ENCODE measurements at regions not wholly inside any gene's neighbourhood (a gene's known extent, or its start where the extent isn't known, plus 50 kb on each side); places are given as distances from the start of the nearest gene placed in this dataset.

- DNase-seq (ENCODE audit: low spot score): no peak
Measured at GRCh38 chr5:52409835-52410234, 377.9 kb upstream of the ITGA1 start.

GRCh38 chr5:52419357-52419756 lies 368.4 kb upstream of the ITGA1 start:
- DNase-seq (ENCODE audit: low spot score): no peak

DNA sequence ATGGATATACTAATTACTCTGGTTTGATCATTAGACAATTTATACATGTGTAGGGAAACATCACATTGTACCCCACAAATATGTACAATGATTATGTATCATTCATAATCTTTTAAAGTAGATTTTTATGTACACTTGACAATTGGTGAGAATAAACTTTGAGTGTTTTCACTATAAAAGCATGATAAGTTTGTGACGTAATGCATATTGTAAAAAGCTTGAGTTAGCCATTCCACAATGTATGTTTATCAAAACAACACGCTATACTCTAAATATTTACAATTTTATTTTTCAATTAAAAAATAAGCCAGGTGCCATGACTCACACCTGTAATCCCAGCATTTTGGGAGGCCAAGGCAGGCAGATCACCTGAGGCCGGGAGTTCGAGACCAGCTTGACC lies 360.1 kb upstream of the ITGA1 start:
- no peak for DNase-seq (ENCODE audit: low spot score)

- DNase-seq (ENCODE audit: low spot score): no peak
Measured at GRCh38 chr5:52428977-52429489, 358.7 kb upstream of the ITGA1 start.

DNA sequence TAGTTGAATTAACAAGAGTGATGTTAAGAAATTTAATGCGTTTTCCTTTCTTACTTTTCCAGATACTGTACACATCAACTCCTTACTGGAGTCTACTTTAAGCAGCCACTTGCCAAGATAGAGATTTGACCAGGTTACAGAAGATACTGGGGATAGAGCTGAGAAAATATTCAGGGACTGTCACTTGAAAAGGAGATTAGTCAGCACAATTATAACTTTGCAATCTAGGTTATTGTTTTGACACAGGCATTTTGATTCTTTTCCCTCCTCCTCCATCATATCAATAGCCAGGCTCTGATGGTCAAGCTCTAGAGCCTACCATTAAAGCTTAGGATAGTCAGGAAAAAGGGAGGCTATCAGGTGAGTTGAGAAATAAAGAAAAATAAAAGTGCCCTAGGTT lies 345.9 kb upstream of the ITGA1 start:
- DNase-seq (ENCODE audit: low spot score): no peak

- DNase-seq (ENCODE audit: low spot score): no peak
Measured at GRCh38 chr5:52443187-52443586, 344.5 kb upstream of the ITGA1 start.

- DNase-seq (ENCODE audit: low spot score): no peak
Measured at GRCh38 chr5:52448111-52448510, 339.6 kb upstream of the ITGA1 start.

DNA sequence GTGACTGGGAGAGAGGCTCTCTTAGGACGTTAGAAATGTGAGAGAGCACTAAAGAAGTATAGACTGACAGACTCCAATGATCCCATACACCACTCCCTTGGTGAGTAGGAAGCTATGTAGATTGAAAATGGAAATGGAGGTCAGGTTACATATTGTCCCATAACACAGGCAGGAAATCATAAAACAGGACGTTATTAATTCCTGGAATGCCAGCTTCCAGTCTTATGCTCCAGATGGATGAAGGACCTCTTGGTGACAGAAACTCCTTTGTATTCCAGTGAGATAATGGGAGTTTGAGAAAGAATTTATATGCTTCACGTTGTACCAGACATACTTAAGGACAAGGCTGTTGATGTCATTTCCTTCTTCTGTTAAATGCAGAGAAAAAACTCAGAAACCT lies 338.2 kb upstream of the ITGA1 start:
- DNase-seq (ENCODE audit: low spot score): no peak

- no peak for DNase-seq (ENCODE audit: low spot score)
Measured at GRCh38 chr5:52452098-52452497, 335.6 kb upstream of the ITGA1 start.

DNA sequence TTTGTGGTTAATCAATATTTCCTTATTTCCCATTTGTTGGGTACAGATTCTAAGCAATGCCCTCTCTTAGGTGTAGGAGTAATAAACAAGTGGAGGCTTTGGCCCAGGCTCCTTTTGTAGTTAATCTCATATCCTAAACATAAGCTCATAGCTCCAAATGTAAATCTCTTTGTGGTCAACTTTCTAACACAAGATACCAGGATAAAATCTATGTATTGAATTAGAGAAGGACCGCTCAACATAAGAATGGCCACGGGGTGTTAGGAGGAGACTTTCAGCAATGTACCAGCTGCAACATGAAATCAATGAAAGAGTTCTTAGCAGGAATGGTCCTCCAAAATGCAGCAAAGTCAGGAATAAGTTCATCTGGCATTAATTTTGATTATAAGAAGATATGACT lies 334.5 kb upstream of the ITGA1 start:
- DNase-seq (ENCODE audit: low spot score): no peak

- DNase-seq (ENCODE audit: low spot score): no peak
Measured at GRCh38 chr5:52455920-52456319, 331.8 kb upstream of the ITGA1 start.

DNA sequence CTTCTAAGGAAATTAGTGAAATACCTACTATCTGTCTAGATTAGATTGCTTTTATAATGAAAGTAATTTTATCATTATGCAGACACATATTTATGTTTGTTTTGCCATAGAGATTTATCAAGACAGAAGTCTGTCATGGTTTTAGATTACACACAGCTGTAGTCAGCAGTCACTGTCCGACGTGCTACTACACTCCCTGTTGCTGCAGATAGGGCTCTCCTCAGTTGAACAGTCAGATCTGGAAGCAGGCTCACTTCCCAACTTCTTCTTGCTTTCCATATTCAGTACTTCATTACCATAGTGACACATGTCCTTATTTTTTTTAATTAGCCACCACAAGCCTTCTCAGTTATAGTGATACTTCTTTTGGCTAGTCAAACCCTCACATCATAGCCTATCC lies 329.9 kb upstream of the ITGA1 start:
- DNase-seq (ENCODE audit: low spot score): no peak

- DNase-seq (ENCODE audit: low spot score): no peak
Measured at GRCh38 chr5:52466113-52466512, 321.6 kb upstream of the ITGA1 start.

DNA sequence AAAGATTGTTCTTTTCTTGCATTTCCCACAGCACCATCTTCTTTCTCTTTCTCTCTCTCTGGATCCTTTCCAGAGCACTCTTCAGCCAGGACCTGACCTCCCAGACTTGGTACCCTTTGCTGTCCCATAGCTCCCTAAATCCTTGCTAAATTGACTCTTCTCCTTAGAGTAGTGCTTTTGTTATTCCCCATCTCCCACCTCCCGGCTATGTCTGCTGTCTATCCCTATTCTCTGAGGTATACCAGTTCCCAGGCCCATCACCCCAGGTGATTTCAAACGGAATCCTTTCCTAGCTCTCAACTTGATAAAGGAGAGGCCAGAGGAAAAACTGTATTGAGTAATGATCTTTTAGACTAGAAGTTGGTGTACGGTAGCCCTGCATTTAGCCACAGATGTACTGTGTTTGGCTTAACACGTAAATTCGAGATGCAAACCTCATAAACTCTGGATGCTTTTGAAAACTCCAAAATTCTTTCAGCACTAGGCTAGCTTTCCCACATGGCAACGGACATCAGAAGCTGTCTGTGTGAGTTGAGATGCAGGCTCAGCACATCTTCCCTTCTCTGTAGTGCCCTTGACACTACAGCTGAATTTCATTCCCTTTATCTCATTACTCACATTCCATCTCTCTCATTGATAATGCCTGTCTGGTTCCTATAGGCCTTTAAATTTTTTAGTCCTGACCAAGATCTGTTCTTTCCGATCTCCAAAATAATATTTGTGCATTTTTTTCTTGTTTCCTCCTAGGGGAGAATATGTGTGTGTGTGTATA lies 320.8 kb upstream of the ITGA1 start:
- DNase-seq (ENCODE audit: low spot score): no peak

GRCh38 chr5:52468976-52469375 lies 318.7 kb upstream of the ITGA1 start:
- no peak for DNase-seq (ENCODE audit: low spot score)

DNA sequence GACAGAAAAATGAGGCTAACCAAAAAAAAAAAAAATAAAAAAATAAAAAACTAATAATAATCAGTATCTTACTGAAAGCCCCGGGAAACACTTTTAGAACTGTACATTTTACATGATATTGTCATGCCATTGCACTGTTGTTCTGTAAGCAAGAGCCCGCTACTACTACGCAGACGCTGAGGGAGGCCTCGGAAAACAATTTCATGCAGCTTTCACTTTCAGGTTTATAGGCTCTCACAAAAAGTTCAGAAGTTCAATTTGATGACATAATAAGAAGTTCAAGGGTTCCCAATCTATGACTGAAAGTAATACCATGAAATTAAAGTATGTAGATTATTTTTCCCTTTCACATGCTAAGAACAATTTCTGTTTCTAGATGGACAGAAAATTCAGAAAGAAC lies 318.3 kb upstream of the ITGA1 start:
- no peak for DNase-seq (ENCODE audit: low spot score)

DNA sequence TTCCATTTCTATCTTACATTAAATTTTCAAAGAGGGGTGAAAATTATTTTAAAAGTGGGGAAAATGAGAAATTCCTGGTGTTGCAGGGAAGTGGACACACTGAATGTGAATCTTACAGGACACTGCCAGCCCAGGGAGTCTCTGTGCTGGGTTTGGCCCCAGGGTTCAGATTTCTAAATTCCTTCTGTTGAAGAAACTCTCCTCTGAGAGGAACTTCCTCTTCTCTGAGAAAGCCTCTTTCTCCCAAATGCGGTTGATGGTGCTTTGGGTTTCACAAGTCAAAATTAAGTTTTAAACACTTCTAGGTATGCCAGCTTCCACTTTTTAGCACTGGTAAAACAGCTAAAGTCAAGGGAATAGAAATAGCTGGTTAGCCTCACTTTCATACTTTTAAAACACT lies 317.9 kb upstream of the ITGA1 start:
- DNase-seq (ENCODE audit: low spot score): no peak

- DNase-seq (ENCODE audit: low spot score): no peak
Measured at GRCh38 chr5:52476346-52476745, 311.4 kb upstream of the ITGA1 start.

DNA sequence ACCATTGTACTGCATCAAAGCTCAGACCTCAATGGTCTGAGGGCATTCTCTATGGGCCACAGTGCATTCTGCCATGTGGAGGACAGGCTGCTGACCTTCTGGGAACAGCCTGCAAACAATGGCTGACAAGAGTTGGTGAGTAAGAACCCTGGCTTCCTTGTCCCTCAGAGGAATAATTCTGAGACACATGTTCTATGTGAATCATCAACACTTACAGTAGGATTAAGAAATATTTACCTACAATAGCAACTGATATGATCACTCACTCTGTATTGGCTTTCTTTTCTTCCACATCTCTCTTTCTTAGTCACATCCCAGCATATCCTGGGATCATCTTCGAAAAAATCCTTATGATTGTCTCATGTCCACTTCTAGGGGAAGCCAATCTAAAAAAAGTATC lies 306.5 kb upstream of the ITGA1 start:
- no peak for DNase-seq (ENCODE audit: low spot score)

GRCh38 chr5:52481851-52482250 lies 305.9 kb upstream of the ITGA1 start:
- DNase-seq (ENCODE audit: low spot score): no peak

DNA sequence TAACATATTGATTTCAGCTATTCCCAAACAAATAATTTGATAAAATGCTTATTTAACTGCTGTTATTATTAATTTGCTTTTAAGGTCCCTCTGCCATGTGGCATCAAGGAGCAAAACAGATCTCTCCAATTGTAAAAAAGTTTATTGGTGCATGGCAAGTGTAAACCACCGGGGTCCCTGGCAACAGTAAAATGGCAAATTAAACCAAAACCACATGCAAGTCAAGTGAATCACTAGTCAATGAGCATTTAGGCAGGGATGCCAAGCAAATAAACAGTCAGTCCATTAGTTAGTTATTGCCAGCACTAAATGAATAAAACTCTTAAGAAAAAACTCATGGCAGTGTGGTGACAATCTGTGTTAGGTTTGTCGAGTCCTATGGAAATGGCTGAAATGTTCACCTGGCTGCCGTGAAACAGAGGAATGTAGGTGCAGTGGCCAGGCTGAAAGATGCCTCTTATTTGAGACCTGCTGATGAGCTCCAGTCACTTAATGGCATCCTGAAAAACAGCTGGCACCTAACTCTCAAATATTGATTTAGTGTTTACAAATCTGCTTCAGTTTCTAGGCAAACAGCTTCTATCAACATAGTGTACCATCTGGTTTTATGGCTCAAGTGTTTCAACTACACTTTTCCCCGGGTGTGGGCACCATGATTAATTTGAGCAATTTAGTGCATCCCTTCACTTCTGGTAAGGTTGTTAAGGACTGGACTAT lies 296.5 kb upstream of the ITGA1 start:
- no peak for DNase-seq (ENCODE audit: low spot score)

DNA sequence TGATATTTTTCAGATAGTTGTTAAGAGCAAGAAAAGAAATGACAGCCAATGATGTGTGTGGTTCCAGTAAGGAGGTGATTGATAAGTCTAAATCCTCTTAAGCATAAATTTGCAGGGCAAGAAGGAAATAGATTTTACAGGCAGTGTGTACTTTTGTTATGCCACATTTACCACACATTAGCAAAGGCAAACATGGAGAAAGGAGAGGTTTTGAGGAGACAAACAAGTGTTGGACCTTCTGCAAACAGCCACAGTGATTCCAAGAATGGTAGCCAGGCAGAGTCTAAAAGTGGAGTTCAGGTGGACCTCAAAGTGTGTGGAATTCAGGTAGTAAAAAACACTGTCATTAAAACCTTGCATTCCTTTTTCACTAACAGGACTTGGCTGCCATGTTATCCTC lies 295.9 kb upstream of the ITGA1 start:
- no peak for DNase-seq (ENCODE audit: low spot score)

DNA sequence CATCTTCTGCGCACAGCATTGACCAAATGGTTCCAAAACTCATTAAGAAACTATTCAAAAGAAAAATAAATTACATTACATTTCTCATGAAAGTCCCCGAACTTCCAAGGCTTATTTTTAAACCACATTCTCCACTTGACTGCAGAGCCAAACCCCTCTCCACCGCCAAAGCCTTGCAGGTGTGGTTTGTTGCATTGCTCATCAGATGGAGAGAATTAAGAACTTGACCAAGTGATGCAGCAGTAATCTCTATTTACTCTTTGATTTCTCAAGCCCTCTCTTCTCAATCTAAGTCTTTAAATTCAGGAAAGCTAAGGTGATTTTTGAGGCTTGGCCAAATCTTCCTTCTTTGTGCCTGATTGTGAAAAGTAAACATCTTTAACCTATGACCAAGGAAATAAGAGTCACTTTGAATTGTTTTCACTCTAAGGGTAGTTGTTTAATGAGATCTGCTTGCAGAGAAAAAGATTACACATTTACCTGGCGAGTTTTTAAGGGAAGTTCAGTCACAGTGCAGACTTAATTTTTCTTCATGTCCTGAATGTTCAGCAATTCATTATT lies 290.5 kb upstream of the ITGA1 start:
- no peak for DNase-seq (ENCODE audit: low spot score)
